SK-N-SH treated with all-trans-retinoic acid at 6 μM for 48 hours (cell line): ENCODE measurements at regions not wholly inside any gene's neighbourhood (a gene's known extent, or its start where the extent isn't known, plus 50 kb on each side); places are given as distances from the start of the nearest gene placed in this dataset.

Source experiments
- ARNTL ChIP-seq: fragments of 450-650 bp; formaldehyde crosslinking; IDR thresholded peaks from 2 replicates; pipeline ENCODE4 v1.5.0; 2020; ENCODE audit warnings: low read depth, mild to moderate bottlenecking, moderate library complexity, borderline replicate concordance
- BACH2 ChIP-seq: fragments of 250-450 bp; sonication (Bioruptor Pico); IDR thresholded peaks from 2 replicates; pipeline ENCODE4 v1.9.0; 2021; ENCODE audit warnings: mild to moderate bottlenecking, borderline replicate concordance
- OSR1 ChIP-seq: fragments of 250-450 bp; sonication (Bioruptor Pico); IDR thresholded peaks from 2 replicates; pipeline ENCODE4 v1.8.0; 2022; ENCODE audit warnings: moderate library complexity, mild to moderate bottlenecking, inconsistent platforms
- RARB ChIP-seq: fragments of 250-450 bp; sonication (Bioruptor Pico); IDR thresholded peaks from 2 replicates; pipeline ENCODE4 v1.8.0; 2021; ENCODE audit warnings: mild to moderate bottlenecking, moderate library complexity
- SNAI2 ChIP-seq: fragments of 250-450 bp; sonication (Bioruptor Pico); IDR thresholded peaks from 2 replicates; pipeline ENCODE4 v1.5.0; 2020; ENCODE audit warnings: mild to moderate bottlenecking, moderate library complexity
- ZFP30 ChIP-seq: fragments of 450-650 bp; formaldehyde crosslinking; IDR thresholded peaks from 2 replicates; pipeline ENCODE4 v1.5.0; 2022; ENCODE audit warnings: mild to moderate bottlenecking, moderate library complexity
- ZNF565 ChIP-seq: fragments of 450-650 bp; formaldehyde crosslinking; conservative IDR thresholded peaks from 2 replicates; pipeline ENCODE4 v1.5.0; 2020; ENCODE audit warnings: low read depth, mild to moderate bottlenecking, moderate library complexity
- TF ChIP-seq, protein P1 (sequence below): fragments of 250-450 bp; sonication (Bioruptor Pico); IDR thresholded peaks from 2 replicates; pipeline ENCODE4 v1.8.0; 2020; ENCODE audit warnings: mild to moderate bottlenecking, moderate library complexity, borderline replicate concordance
- TF ChIP-seq, protein P2 (sequence below): fragments of 250-450 bp; sonication (Bioruptor Pico); IDR thresholded peaks from 2 replicates; pipeline ENCODE4 v1.5.1; 2021; ENCODE audit warnings: mild to moderate bottlenecking, moderate library complexity
- TF ChIP-seq, protein P3 (sequence below): fragments of 250-450 bp; sonication (Bioruptor Pico); IDR thresholded peaks from 2 replicates; pipeline ENCODE4 v1.5.1; 2020; ENCODE audit warnings: low read depth, mild to moderate bottlenecking, moderate library complexity

DNA sequence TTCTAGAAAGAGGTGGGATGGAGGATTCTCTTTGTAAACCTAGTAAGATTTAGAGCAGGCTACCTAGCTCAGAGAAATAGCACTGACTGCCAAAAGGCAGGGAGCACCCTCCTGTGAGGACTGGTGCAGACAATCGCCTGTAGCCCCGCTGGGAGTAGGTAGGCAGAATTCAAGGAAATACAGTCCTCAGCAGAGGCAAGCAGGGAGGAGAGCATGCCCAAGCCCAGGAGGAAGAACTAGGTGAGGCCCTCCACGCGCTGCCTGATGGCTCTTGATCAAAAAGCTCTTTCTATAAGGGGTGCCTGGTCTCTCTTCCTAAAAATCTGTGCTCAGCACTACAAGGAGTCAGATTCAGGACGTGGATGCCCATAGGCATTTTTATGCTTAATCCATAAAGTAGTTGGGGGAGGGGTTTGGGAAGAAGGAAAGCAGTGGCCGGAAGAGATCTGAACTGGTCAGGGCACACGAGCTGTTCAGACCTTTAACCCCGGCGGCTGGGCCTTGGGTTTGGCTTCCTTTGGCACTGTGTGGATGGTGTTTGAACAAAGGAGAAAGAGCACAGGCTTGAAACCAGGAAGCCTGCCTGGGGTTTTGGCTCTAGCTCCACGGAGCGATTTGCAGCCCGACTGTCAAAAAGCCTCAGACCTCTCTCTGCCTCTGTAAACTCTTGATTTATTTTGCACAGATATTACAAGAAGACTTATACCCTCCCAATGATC lies 320.6 kb downstream of the FOXO1 start:
- TF ChIP-seq ARNTL (CRISPR knock-in tag) (no peak), OSR1 (no peak), ZFP30 (CRISPR knock-in tag) (no peak), ZNF565 (CRISPR knock-in tag) (no peak), RARB (CRISPR knock-in tag) (no peak), SNAI2 (no peak), BACH2 (CRISPR knock-in tag) (no peak)
- TF ChIP-seq, protein P1, sequence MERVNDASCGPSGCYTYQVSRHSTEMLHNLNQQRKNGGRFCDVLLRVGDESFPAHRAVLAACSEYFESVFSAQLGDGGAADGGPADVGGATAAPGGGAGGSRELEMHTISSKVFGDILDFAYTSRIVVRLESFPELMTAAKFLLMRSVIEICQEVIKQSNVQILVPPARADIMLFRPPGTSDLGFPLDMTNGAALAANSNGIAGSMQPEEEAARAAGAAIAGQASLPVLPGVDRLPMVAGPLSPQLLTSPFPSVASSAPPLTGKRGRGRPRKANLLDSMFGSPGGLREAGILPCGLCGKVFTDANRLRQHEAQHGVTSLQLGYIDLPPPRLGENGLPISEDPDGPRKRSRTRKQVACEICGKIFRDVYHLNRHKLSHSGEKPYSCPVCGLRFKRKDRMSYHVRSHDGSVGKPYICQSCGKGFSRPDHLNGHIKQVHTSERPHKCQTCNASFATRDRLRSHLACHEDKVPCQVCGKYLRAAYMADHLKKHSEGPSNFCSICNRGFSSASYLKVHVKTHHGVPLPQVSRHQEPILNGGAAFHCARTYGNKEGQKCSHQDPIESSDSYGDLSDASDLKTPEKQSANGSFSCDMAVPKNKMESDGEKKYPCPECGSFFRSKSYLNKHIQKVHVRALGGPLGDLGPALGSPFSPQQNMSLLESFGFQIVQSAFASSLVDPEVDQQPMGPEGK: no peak
- TF ChIP-seq, protein P2, sequence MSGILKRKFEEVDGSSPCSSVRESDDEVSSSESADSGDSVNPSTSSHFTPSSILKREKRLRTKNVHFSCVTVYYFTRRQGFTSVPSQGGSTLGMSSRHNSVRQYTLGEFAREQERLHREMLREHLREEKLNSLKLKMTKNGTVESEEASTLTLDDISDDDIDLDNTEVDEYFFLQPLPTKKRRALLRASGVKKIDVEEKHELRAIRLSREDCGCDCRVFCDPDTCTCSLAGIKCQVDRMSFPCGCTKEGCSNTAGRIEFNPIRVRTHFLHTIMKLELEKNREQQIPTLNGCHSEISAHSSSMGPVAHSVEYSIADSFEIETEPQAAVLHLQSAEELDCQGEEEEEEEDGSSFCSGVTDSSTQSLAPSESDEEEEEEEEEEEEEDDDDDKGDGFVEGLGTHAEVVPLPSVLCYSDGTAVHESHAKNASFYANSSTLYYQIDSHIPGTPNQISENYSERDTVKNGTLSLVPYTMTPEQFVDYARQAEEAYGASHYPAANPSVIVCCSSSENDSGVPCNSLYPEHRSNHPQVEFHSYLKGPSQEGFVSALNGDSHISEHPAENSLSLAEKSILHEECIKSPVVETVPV (CRISPR knock-in tag): no peak
- TF ChIP-seq, protein P3, sequence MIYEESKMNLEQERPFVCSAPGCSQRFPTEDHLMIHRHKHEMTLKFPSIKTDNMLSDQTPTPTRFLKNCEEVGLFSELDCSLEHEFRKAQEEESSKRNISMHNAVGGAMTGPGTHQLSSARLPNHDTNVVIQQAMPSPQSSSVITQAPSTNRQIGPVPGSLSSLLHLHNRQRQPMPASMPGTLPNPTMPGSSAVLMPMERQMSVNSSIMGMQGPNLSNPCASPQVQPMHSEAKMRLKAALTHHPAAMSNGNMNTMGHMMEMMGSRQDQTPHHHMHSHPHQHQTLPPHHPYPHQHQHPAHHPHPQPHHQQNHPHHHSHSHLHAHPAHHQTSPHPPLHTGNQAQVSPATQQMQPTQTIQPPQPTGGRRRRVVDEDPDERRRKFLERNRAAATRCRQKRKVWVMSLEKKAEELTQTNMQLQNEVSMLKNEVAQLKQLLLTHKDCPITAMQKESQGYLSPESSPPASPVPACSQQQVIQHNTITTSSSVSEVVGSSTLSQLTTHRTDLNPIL (CRISPR knock-in tag): no peak
